ENCODE measurements at regions not wholly inside any gene's neighbourhood (a gene's known extent, or its start where the extent isn't known, plus 50 kb on each side); places are given as distances from the start of the nearest gene placed in this dataset.

DNA sequence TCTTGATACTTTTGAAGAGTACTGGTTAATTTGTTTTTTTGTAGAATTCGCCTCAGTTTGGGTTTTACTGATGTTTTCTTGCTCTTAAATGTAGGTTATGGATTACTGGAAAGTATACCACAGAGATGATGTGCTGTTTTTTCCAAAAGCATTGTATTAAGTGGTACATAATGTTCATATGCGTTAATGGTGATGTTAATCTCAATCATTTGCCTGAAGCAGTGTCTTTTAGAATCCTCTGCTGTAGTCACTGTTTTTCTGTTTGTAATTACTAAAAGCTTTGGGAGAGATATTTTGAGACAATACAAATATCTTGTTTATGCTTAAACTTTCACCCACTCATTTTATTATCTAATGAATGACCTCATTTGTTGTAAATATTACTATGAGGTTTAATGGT is 163.4 kb upstream of the LRP1B start:
- TF ChIP-seq, protein P1, sequence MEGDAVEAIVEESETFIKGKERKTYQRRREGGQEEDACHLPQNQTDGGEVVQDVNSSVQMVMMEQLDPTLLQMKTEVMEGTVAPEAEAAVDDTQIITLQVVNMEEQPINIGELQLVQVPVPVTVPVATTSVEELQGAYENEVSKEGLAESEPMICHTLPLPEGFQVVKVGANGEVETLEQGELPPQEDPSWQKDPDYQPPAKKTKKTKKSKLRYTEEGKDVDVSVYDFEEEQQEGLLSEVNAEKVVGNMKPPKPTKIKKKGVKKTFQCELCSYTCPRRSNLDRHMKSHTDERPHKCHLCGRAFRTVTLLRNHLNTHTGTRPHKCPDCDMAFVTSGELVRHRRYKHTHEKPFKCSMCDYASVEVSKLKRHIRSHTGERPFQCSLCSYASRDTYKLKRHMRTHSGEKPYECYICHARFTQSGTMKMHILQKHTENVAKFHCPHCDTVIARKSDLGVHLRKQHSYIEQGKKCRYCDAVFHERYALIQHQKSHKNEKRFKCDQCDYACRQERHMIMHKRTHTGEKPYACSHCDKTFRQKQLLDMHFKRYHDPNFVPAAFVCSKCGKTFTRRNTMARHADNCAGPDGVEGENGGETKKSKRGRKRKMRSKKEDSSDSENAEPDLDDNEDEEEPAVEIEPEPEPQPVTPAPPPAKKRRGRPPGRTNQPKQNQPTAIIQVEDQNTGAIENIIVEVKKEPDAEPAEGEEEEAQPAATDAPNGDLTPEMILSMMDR (IDR thresholded peaks at IDR 0.05 in 8 of 11, conservative IDR thresholded peaks at IDR 0.05 in 3 of 11) = no peak
- no peak for TF ChIP-seq POLR2AphosphoS5 (IDR thresholded peaks at IDR 0.05)
